Esophagus squamous epithelium (tissue), 5 donors: ENCODE measurements at regions not wholly inside any gene's neighbourhood (a gene's known extent, or its start where the extent isn't known, plus 50 kb on each side); places are given as distances from the start of the nearest gene placed in this dataset.

Source experiments
- DNase-seq: peaks from one replicate; lab custom pipeline; 2025; lab: John Stamatoyannopoulos, UW
- H3K27ac ChIP-seq, 4 donors: fragments of 200-600 bp; sonication (generic); one replicate each; pipeline ENCODE4 v1.5.1; 2016 to 2019; ENCODE audit warnings: mild to moderate bottlenecking in 1 of 4
- H3K27me3 ChIP-seq, 4 donors: fragments of 200-600 bp; sonication (generic); 1 replicate in 3 of 4; 2 replicates in 1 of 4; pipeline versions ENCODE4 v1.5.1 to v1.6.0; 2017 to 2021; ENCODE audit warnings: antibody characterized with exemption in 1 of 4
- H3K36me3 ChIP-seq, 3 donors: fragments of 200-600 bp; sonication (generic); one replicate each; pipeline ENCODE4 v1.5.1; 2016 to 2019
- H3K4me1 ChIP-seq, 3 donors: fragments of 200-600 bp; sonication (generic); one replicate each; pipeline ENCODE4 v1.5.1; 2017 to 2019
- H3K4me3 ChIP-seq, 4 donors: fragments of 200-600 bp; sonication (generic); 1 replicate in 3 of 4; 2 replicates in 1 of 4; pipeline ENCODE4 v1.5.1; 2016 to 2019; ENCODE audit warnings: mild to moderate bottlenecking in 2 of 4, moderate library complexity in 1 of 4
- H3K9me3 ChIP-seq, 3 donors: fragments of 200-600 bp; sonication (generic); one replicate each; pipeline ENCODE4 v1.5.1; 2016 to 2019
- CTCF ChIP-seq, 6 experiments: fragments of 450-650 bp in 4 of 6; fragments of 200-600 bp in 2 of 6; sonication (generic) in 2 of 6; IDR thresholded peaks; one replicate each; pipeline ENCODE4 v1.5.1; 2016 to 2019; ENCODE audit warnings: antibody characterized with exemption in 6 of 6, mild to moderate bottlenecking in 4 of 6, moderate library complexity in 4 of 6
- POLR2A ChIP-seq, 4 donors: fragments of 450-650 bp; IDR thresholded peaks; one replicate each; pipeline ENCODE4 v1.6.1; 2017; ENCODE audit warnings: antibody characterized with exemption in 4 of 4, mild to moderate bottlenecking in 4 of 4, moderate library complexity in 3 of 4
- WGBS, 2 donors: methylation state at CpG; one replicate each; pipeline ENCODE4 v1.1.5; 2018; 5-methylcytosine and 5-hydroxymethylcytosine counted together
- intact Hi-C: fragments of 100-400 bp; cut with DNase I; formaldehyde crosslinking; loops from one replicate; pipeline ENCODE4 v1.15.0; 2022
- donor health status: DM: yes; HTN: yes; CAD: no.

- intact Hi-C loops: no loop called here
- H3K36me3 ChIP-seq: no peaks in the 10 kb centered on the region
- H3K9me3 ChIP-seq: no peaks in the 10 kb centered on the region
- no peaks in the 10 kb centered on the region for H3K4me1 ChIP-seq
- no peak overlapping the region for H3K27ac ChIP-seq
- no peaks in the 10 kb centered on the region for H3K27me3 ChIP-seq
- TF ChIP-seq POLR2A (IDR thresholded peaks at IDR 0.05): no peak
- no peak for TF ChIP-seq CTCF (IDR thresholded peaks at IDR 0.05)
- no peak for DNase-seq
- H3K4me3 ChIP-seq: no peak overlapping the region
Measured at GRCh38 chr6:91293395-91293794, 706.5 kb upstream of the MAP3K7 start.

- 13 to 25% methylated on average over 4 of the region's 4 CpGs for whole genome bisulfite sequencing, 2 donors
- TF ChIP-seq CTCF (IDR thresholded peaks at IDR 0.05) (no peak), POLR2A (IDR thresholded peaks at IDR 0.05) (no peak)
- no peak overlapping the region for H3K27ac ChIP-seq
- no peak overlapping the region for H3K4me3 ChIP-seq
- intact Hi-C loops: no loop called here
- no peak for DNase-seq
- H3K27me3 ChIP-seq: no peaks in the 10 kb centered on the region
- H3K36me3 ChIP-seq: no peaks in the 10 kb centered on the region
- H3K9me3 ChIP-seq: no peaks in the 10 kb centered on the region
- no peaks in the 10 kb centered on the region for H3K4me1 ChIP-seq
Measured at GRCh38 chr6:91291071-91291470, 704.2 kb upstream of the MAP3K7 start.

- H3K4me1 ChIP-seq: no peaks in the 10 kb centered on the region
- no peaks in the 10 kb centered on the region for H3K27me3 ChIP-seq
- no peaks in the 10 kb centered on the region for H3K36me3 ChIP-seq
- no peak for DNase-seq
- intact Hi-C loops: no loop called here
- TF ChIP-seq CTCF (IDR thresholded peaks at IDR 0.05) (no peak), POLR2A (IDR thresholded peaks at IDR 0.05) (no peak)
- H3K27ac ChIP-seq: no peak overlapping the region
- H3K9me3 ChIP-seq: no peaks in the 10 kb centered on the region
- no peak overlapping the region for H3K4me3 ChIP-seq
- 28 to 47% methylated on average over 2 of the region's 2 CpGs for WGBS, 2 donors
Measured at GRCh38 chr6:91288741-91289140, 701.9 kb upstream of the MAP3K7 start.

- Histone ChIP-seq H3K4me3 (no peak overlapping the region), H3K9me3 (peaks cover 0 to 5% (median 0%) of the 10 kb centered on the region in 3 donors), H3K27me3 (no peaks in the 10 kb centered on the region), H3K27ac (no peak overlapping the region), H3K36me3 (no peaks in the 10 kb centered on the region), H3K4me1 (no peaks in the 10 kb centered on the region)
- DNase-seq: no peak
- intact Hi-C loops: no loop called here
- no peak for TF ChIP-seq CTCF (IDR thresholded peaks at IDR 0.05)
Measured at GRCh38 chr6:91281901-91282300, 695.0 kb upstream of the MAP3K7 start.

GRCh38 chr6:91280494-91280830 is 693.6 kb upstream of the MAP3K7 start:
- intact Hi-C loops: no loop called here
- no peaks in the 10 kb centered on the region for H3K36me3 ChIP-seq
- WGBS, 2 donors: 56 to 61% methylated on average over 3 of the region's 3 CpGs
- H3K4me1 ChIP-seq: no peaks in the 10 kb centered on the region
- no peaks in the 10 kb centered on the region for H3K27me3 ChIP-seq
- DNase-seq: no peak
- no peak overlapping the region for H3K4me3 ChIP-seq
- no peak for TF ChIP-seq CTCF (IDR thresholded peaks at IDR 0.05)
- TF ChIP-seq POLR2A (IDR thresholded peaks at IDR 0.05): no peak
- no peak overlapping the region for H3K27ac ChIP-seq
- peaks cover 0 to 5% (median 0%) of the 10 kb centered on the region in 3 donors for H3K9me3 ChIP-seq
